H1 (cell line): ENCODE measurements at regions not wholly inside any gene's neighbourhood (a gene's known extent, or its start where the extent isn't known, plus 50 kb on each side); places are given as distances from the start of the nearest gene placed in this dataset.

ENCODE experiments used
- CTCF ChIA-PET: fragments of 300-600 bp; sonication (Branson Sonifier 250); formaldehyde crosslinking; loops from one replicate; lab custom pipeline; 2021; ENCODE audit not compliant: partially characterized antibody; lab: Charles Lee
- POLR2A ChIA-PET: fragments of 300-600 bp; sonication (Branson Sonifier 250); formaldehyde crosslinking; loops from one replicate; lab custom pipeline; 2021; ENCODE audit warnings: inconsistent platforms; ENCODE audit not compliant: partially characterized antibody; lab: Charles Lee
- DNase-seq, 2 experiments: peaks; one replicate each; pipeline versions ENCODE4 v3.0.0 to v3.0.0-alpha.2; 2010 to 2022; ENCODE audit warnings: low spot score in 2 of 2, low read depth in 1 of 2, mixed read lengths in 1 of 2
- FAIRE-seq: peaks from 2 replicates; lab custom pipeline; 2011; peaks lifted over from hg19 to GRCh38; lab: Jason Lieb, UNC
- H2AFZ ChIP-seq: 2 replicates; pipeline ENCODE4 v1.8.1; 2012; ENCODE audit warnings: low read length, inconsistent platforms
- H2AK5ac ChIP-seq: 2 replicates; pipeline ENCODE4 v1.6.1; 2013; ENCODE audit warnings: low read depth, low read length
- H2BK120ac ChIP-seq: replicated peaks from 2 replicates; pipeline ENCODE3; 2013; ENCODE audit warnings: low read depth, low read length, inconsistent platforms
- H2BK12ac ChIP-seq: 2 replicates; pipeline ENCODE4 v1.6.1; 2013; ENCODE audit warnings: low read depth, low read length
- H2BK15ac ChIP-seq: 2 replicates; pipeline ENCODE4 v1.6.1; 2013; ENCODE audit warnings: low read length
- H2BK20ac ChIP-seq: 2 replicates; pipeline ENCODE4 v1.6.1; 2013; ENCODE audit warnings: low read length
- H2BK5ac ChIP-seq: 2 replicates; pipeline ENCODE4 v1.6.1; 2013; ENCODE audit warnings: low read depth, low read length
- H3K14ac ChIP-seq: 2 replicates; pipeline ENCODE4 v1.6.1; 2013; ENCODE audit warnings: inconsistent platforms; ENCODE audit not compliant: insufficient read length
- H3K18ac ChIP-seq: 2 replicates; pipeline ENCODE4 v1.6.1; 2013; ENCODE audit warnings: low read length; ENCODE audit errors: extremely low read depth
- H3K23ac ChIP-seq: 2 replicates; pipeline ENCODE4 v1.6.1; 2013; ENCODE audit warnings: inconsistent platforms; ENCODE audit not compliant: insufficient read length
- H3K23me2 ChIP-seq: 2 replicates; pipeline ENCODE4 v1.6.1; 2013; ENCODE audit warnings: low read depth, low read length
- H3K27ac ChIP-seq: 2 replicates; pipeline ENCODE4 v1.6.1; 2011; ENCODE audit warnings: low read depth, low read length, inconsistent platforms
- H3K27me3 ChIP-seq, 4 experiments: replicated peaks in 1 of 4; 1 replicate in 1 of 4; 2 replicates in 3 of 4; pipeline versions ENCODE4 v1.6.1 to v1.8.1; 2011 to 2013; ENCODE audit warnings: low read length in 3 of 4, mild to moderate bottlenecking in 3 of 4, inconsistent platforms in 2 of 4, mixed read lengths in 2 of 4, moderate library complexity in 1 of 4; ENCODE audit not compliant: control insufficient read depth in 3 of 4, insufficient read depth in 3 of 4; ENCODE audit errors: extremely low read depth in 1 of 4
- H3K36me3 ChIP-seq, 4 experiments: 2 replicates each; pipeline versions ENCODE4 v1.6.1 to v1.8.1; 2011 to 2013; ENCODE audit warnings: mild to moderate bottlenecking in 4 of 4, low read length in 3 of 4, moderate library complexity in 2 of 4, control low read depth in 1 of 4, inconsistent platforms in 1 of 4; ENCODE audit not compliant: insufficient read depth in 4 of 4, control insufficient read depth in 2 of 4
- H3K4ac ChIP-seq: replicated peaks from 2 replicates; pipeline ENCODE3; 2013; ENCODE audit warnings: low read length, low read depth, mixed read lengths, inconsistent platforms; ENCODE audit not compliant: insufficient read length
- H3K4me1 ChIP-seq, 4 experiments: replicated peaks in 1 of 4; 1 replicate in 1 of 4; 2 replicates in 3 of 4; pipeline versions ENCODE4 v1.6.1 to v1.8.1; 2011 to 2013; ENCODE audit warnings: low read length in 3 of 4, inconsistent platforms in 2 of 4, mixed read lengths in 1 of 4; ENCODE audit not compliant: insufficient read depth in 4 of 4, control insufficient read depth in 3 of 4
- H3K4me2 ChIP-seq, 2 experiments: 2 replicates each; pipeline versions ENCODE4 v1.6.1 to v1.8.1; 2011 to 2013; ENCODE audit warnings: low read depth in 2 of 2, low read length in 2 of 2, control low read depth in 1 of 2, inconsistent platforms in 1 of 2, mild to moderate bottlenecking in 1 of 2; ENCODE audit not compliant: insufficient read depth in 1 of 2
- H3K4me3 ChIP-seq, 4 experiments: fragments of 200-600, 300-600 bp in 1 of 4; sonication (generic), shearing (Covaris generic), sonication (Bioruptor Twin) in 1 of 4; 2 replicates each; pipeline versions ENCODE4 v1.5.1 to v1.8.1; 2011 to 2016; ENCODE audit warnings: low read length in 4 of 4, low read depth in 3 of 4, control low read depth in 2 of 4, inconsistent platforms in 2 of 4, mild to moderate bottlenecking in 2 of 4, mixed read lengths in 1 of 4, moderate library complexity in 1 of 4; ENCODE audit not compliant: insufficient read depth in 2 of 4; ENCODE audit errors: extremely low read depth in 1 of 4
- H3K56ac ChIP-seq: replicated peaks from 2 replicates; pipeline ENCODE3; 2013; ENCODE audit warnings: low read depth, mild to moderate bottlenecking, mixed read lengths, low read length, inconsistent platforms; ENCODE audit not compliant: insufficient read length
- H3K79me1 ChIP-seq: 2 replicates; pipeline ENCODE4 v1.6.1; 2013; ENCODE audit warnings: low read depth, low read length, control low read depth
- H3K79me2 ChIP-seq, 2 experiments: 2 replicates each; pipeline versions ENCODE4 v1.6.1 to v1.8.1; 2012 to 2013; ENCODE audit warnings: low read length in 2 of 2, mild to moderate bottlenecking in 2 of 2, inconsistent platforms in 1 of 2; ENCODE audit not compliant: insufficient read depth in 2 of 2, control insufficient read depth in 1 of 2
- H3K9ac ChIP-seq, 4 experiments: replicated peaks in 1 of 4; 1 replicate in 1 of 4; 2 replicates in 3 of 4; pipeline versions ENCODE4 v1.6.1 to v1.8.1; 2011 to 2013; ENCODE audit warnings: low read depth in 3 of 4, low read length in 3 of 4, control low read depth in 2 of 4, mild to moderate bottlenecking in 2 of 4, moderate library complexity in 2 of 4, inconsistent platforms in 1 of 4; ENCODE audit errors: extremely low read depth in 1 of 4
- H3K9me3 ChIP-seq, 2 experiments: 2 replicates each; pipeline versions ENCODE4 v1.6.1 to v1.8.1; 2012 to 2013; ENCODE audit warnings: mild to moderate bottlenecking in 2 of 2, moderate library complexity in 2 of 2, control low read depth in 1 of 2, inconsistent platforms in 1 of 2, low read depth in 1 of 2, low read length in 1 of 2, mixed read lengths in 1 of 2; ENCODE audit not compliant: insufficient read depth in 2 of 2
- H4K20me1 ChIP-seq, 2 experiments: replicated peaks in 1 of 2; 2 replicates each; pipeline versions ENCODE3 to v1.8.1; 2011 to 2013; ENCODE audit warnings: inconsistent platforms in 2 of 2, low read length in 2 of 2, mild to moderate bottlenecking in 1 of 2; ENCODE audit not compliant: insufficient read depth in 2 of 2, control insufficient read depth in 1 of 2
- H4K5ac ChIP-seq: 2 replicates; pipeline ENCODE4 v1.6.1; 2013; ENCODE audit warnings: low read length, low read depth, mixed read lengths, inconsistent platforms; ENCODE audit not compliant: insufficient read length
- H4K8ac ChIP-seq: 2 replicates; pipeline ENCODE4 v1.8.0; 2013; ENCODE audit warnings: mild to moderate bottlenecking, moderate library complexity, low read length, inconsistent platforms; ENCODE audit not compliant: insufficient read depth; ENCODE audit errors: extremely low read depth
- H4K91ac ChIP-seq: replicated peaks from 2 replicates; pipeline ENCODE3; 2013; ENCODE audit warnings: low read length, mixed read lengths, inconsistent platforms; ENCODE audit not compliant: insufficient read length
- ASH2L ChIP-seq: fragments of 200-600, 300-600 bp; sonication (generic); IDR thresholded peaks from one replicate; pipeline ENCODE4 v1.7.1; 2017; ENCODE audit warnings: low read length
- KDM4A ChIP-seq: IDR thresholded peaks from one replicate; pipeline ENCODE4 v1.7.1; 2012; ENCODE audit warnings: low read depth, mild to moderate bottlenecking, moderate library complexity, low read length, inconsistent platforms; ENCODE audit not compliant: severe bottlenecking
- SP4 ChIP-seq: IDR thresholded peaks from 2 replicates; pipeline ENCODE4 v1.6.1; 2012; ENCODE audit warnings: low read length, inconsistent platforms
- WGBS, 2 experiments: shearing (Covaris generic) in 1 of 2; methylation state at CpG; one replicate each; pipeline versions ENCODE4 v1.1.6 to v1.1.7; 2013 to 2015; ENCODE audit warnings: low lambda C conversion rate in 2 of 2, mixed read lengths in 2 of 2, inconsistent platforms in 1 of 2, low coverage in 1 of 2, missing lambda C conversion rate in 1 of 2; ENCODE audit not compliant: insufficient replicate concordance in 2 of 2, insufficient coverage in 1 of 2, insufficient read length in 1 of 2; ENCODE audit errors: extremely low coverage in 1 of 2, missing lambda C conversion rate in 1 of 2; 5-methylcytosine and 5-hydroxymethylcytosine counted together

DNA sequence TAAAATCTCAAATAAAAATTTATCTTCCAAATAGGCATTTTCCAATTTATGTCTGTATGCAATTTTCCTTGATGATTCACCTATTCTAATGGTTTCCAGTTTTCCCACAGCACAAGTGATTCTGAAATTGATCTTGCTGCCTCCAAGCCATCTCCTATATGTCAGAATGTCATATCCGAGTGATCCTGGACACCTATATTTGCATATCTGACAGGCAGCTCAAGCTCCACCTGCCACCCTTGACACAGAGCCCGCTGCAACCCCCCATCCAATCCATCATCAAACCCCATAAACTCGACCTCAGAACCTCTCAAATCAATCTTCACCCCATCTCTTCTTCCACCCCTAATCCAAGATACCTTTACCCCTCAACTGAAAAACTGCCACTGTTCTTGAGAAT, 579.5 kb downstream of the EPHB1 start:
- WGBS, 2 experiments = 88 to 89% methylated on average over 1 to 3 of the region's 3 CpGs
- Histone ChIP-seq H3K79me2 (no peaks in the 10 kb centered on the region), H4K8ac (no peak overlapping the region), H3K4me2 (no peak overlapping the region), H2AK5ac (no peak overlapping the region), H2AFZ (no peak overlapping the region), H3K18ac (no peak overlapping the region), H2BK20ac (no peak overlapping the region), H2BK15ac (no peak overlapping the region), H3K56ac (no peak overlapping the region), H3K23ac (no peak overlapping the region), H4K5ac (no peak overlapping the region), H3K36me3 (no peaks in the 10 kb centered on the region), H4K91ac (no peak overlapping the region), H3K9me3 (0 out of 4 replicates have a peak, but pooled peaks cover 0 to 3% of the 10 kb centered on the region in 2 experiments), H3K27me3 (no peaks in the 10 kb centered on the region), H3K79me1 (no peaks in the 10 kb centered on the region), H2BK120ac (no peak overlapping the region), H3K4ac (no peak overlapping the region), H3K9ac (no peak overlapping the region), H3K4me3 (no peak overlapping the region), H3K14ac (no peak overlapping the region), H4K20me1 (no peaks in the 10 kb centered on the region), H3K27ac (no peak overlapping the region), H2BK5ac (no peak overlapping the region), H3K4me1 (no peaks in the 10 kb centered on the region), H2BK12ac (no peak overlapping the region), H3K23me2 (no peaks in the 10 kb centered on the region; the same call in 1 of the 2 replicates)
- TF ChIP-seq ASH2L (no peak), KDM4A (no peak), SP4 (no peak)
- ChIA-PET CTCF (no interaction called here), POLR2A (interaction anchor here (0.6 kb wide), 1 partner anchor 627 kb away, joined by 3 read pairs; no protein-coding TSS in a partner anchor)
- no peak for DNase-seq
- no peak for FAIRE-seq
